Neural progenitor cell (in vitro differentiated cells): ENCODE measurements at regions not wholly inside any gene's neighbourhood (a gene's known extent, or its start where the extent isn't known, plus 50 kb on each side); places are given as distances from the start of the nearest gene placed in this dataset.

Experiments
- DNase-seq: peaks from one replicate; pipeline ENCODE4 v3.0.0-alpha.2; 2016; ENCODE audit warnings: low spot score
- H2AFZ ChIP-seq: fragments of 200-600 bp; sonication (generic); replicated peaks from 2 replicates; pipeline ENCODE4 v1.6.1; 2016; ENCODE audit warnings: antibody characterized with exemption
- H3F3A ChIP-seq: fragments of 200-600 bp; sonication (generic); 2 replicates; pipeline ENCODE4 v1.6.1; 2016; ENCODE audit warnings: antibody characterized with exemption, low read depth
- H3K27ac ChIP-seq: fragments of 200-600 bp; sonication (generic); 2 replicates; pipeline ENCODE4 v1.5.1; 2016; ENCODE audit warnings: mild to moderate bottlenecking
- H3K27me3 ChIP-seq: fragments of 200-600 bp; sonication (generic); 2 replicates; pipeline ENCODE4 v1.6.1; 2016; ENCODE audit warnings: mild to moderate bottlenecking, moderate library complexity
- H3K36me3 ChIP-seq: fragments of 200-600 bp; sonication (generic); 2 replicates; pipeline ENCODE4 v1.5.1; 2016
- H3K4me1 ChIP-seq: fragments of 200-600 bp; sonication (generic); 2 replicates; pipeline ENCODE4 v1.6.1; 2016; ENCODE audit warnings: mixed run types
- H3K4me2 ChIP-seq: fragments of 200-600 bp; sonication (generic); 2 replicates; pipeline ENCODE4 v1.6.1; 2016
- H3K4me3 ChIP-seq: fragments of 200-600 bp; sonication (generic); 2 replicates; pipeline ENCODE4 v1.5.1; 2016
- H3K79me2 ChIP-seq: fragments of 200-600 bp; sonication (generic); 2 replicates; pipeline ENCODE4 v1.6.1; 2016; ENCODE audit warnings: low read depth
- H3K9ac ChIP-seq: fragments of 200-600 bp; sonication (generic); 2 replicates; pipeline ENCODE4 v1.6.1; 2016
- H3K9me3 ChIP-seq: fragments of 200-600 bp; sonication (generic); 2 replicates; pipeline ENCODE4 v1.5.1; 2016; ENCODE audit warnings: low read depth
- H4K20me1 ChIP-seq: fragments of 200-600 bp; sonication (generic); 2 replicates; pipeline ENCODE4 v1.6.1; 2016; ENCODE audit warnings: low read depth
- H3K27ac Mint-ChIP-seq: 3 replicates; pipeline ENCODE4 v1.8.0; 2021; ENCODE audit warnings: mixed read lengths
- H3K27me3 Mint-ChIP-seq: 2 replicates; pipeline ENCODE4 v1.8.0; 2022; ENCODE audit warnings: low read depth, mild to moderate bottlenecking, inconsistent platforms, moderate library complexity, mixed read lengths; ENCODE audit not compliant: insufficient read depth
- H3K36me3 Mint-ChIP-seq: 3 replicates; pipeline ENCODE4 v1.8.0; 2021; ENCODE audit warnings: mixed read lengths
- H3K4me1 Mint-ChIP-seq: 3 replicates; pipeline ENCODE4 v1.8.0; 2021; ENCODE audit warnings: mixed read lengths
- H3K4me3 Mint-ChIP-seq: 3 replicates; pipeline ENCODE4 v1.8.0; 2021; ENCODE audit warnings: mild to moderate bottlenecking, moderate library complexity, mixed read lengths
- H3K9me3 Mint-ChIP-seq: 3 replicates; pipeline ENCODE4 v1.8.0; 2020; ENCODE audit warnings: mixed read lengths
- EZH2 ChIP-seq: fragments of 200-600 bp; sonication (generic); IDR thresholded peaks from 2 replicates; pipeline ENCODE4 v1.6.1; 2017; ENCODE audit warnings: antibody characterized with exemption, mild to moderate bottlenecking, moderate library complexity
- EZH2phosphoT487 ChIP-seq: fragments of 200-600 bp; sonication (generic); IDR thresholded peaks from 2 replicates; pipeline ENCODE4 v1.6.1; 2017; ENCODE audit warnings: antibody characterized with exemption
- TF ChIP-seq, protein P1 (sequence below): fragments of 200-600 bp; sonication (generic); IDR thresholded peaks from 2 replicates; pipeline ENCODE4 v1.5.1; 2017; ENCODE audit warnings: antibody characterized with exemption, mild to moderate bottlenecking

DNA sequence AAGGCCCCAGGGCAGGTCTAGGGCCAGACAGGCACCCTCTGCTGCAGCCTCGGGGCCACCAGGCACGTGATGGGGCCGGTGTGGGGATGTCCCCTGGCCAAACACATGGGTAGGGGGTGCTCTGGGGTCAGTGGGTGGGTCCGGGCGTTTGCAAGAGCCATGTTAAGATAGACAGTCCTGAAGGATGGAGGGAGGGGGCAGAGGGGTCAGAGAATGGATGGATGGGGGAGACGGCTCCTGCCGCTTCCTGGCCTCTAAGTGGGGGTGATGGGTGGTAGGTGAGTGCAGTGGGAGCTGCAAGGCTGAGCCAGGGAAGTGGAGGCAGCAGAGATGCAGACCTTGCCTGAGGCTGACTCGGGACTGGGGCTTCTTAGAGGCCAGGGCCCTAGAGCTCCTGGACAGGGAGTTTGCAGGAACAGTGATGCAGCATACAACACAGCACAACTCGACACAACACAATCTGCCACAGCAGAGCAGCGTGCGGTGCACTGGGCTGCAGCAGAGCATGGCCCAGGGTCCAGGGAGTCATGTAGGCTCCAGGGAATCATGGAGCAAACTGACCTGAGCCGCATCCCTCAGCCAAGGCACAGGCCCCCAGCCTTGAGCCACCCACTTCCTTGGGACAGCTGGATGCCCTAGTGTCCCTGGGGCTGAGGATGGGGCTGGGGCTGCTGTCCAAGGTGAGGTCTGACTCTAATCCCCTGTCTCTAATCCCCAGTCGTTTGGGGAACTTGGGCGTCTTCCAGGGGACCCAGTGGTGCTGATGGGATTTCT is 97.5 kb downstream of the SCGB2B2 start:
- Histone ChIP-seq H3K36me3 (no peaks in the 10 kb centered on the region), H3K27me3 (peaks cover 37% of the 10 kb centered on the region), H3K4me1 (no peaks in the 10 kb centered on the region), H3K4me2 (no peak overlapping the region), H2AFZ (no peak overlapping the region), H3K27ac (no peak overlapping the region), H3F3A (no peaks in the 10 kb centered on the region), H3K9me3 (no peaks in the 10 kb centered on the region), H4K20me1 (no peaks in the 10 kb centered on the region), H3K79me2 (no peaks in the 10 kb centered on the region), H3K4me3 (no peak overlapping the region), H3K9ac (no peak overlapping the region)
- DNase-seq, result no peak
- H3K4me1 Mint-ChIP-seq, result no peaks in the 10 kb centered on the region
- H3K36me3 Mint-ChIP-seq, result no peaks in the 10 kb centered on the region
- H3K9me3 Mint-ChIP-seq, result peaks cover 4% of the 10 kb centered on the region
- H3K27ac Mint-ChIP-seq, result no peak overlapping the region
- H3K4me3 Mint-ChIP-seq, result no peak overlapping the region
- H3K27me3 Mint-ChIP-seq, result peaks cover 11% of the 10 kb centered on the region
- TF ChIP-seq, protein P1, sequence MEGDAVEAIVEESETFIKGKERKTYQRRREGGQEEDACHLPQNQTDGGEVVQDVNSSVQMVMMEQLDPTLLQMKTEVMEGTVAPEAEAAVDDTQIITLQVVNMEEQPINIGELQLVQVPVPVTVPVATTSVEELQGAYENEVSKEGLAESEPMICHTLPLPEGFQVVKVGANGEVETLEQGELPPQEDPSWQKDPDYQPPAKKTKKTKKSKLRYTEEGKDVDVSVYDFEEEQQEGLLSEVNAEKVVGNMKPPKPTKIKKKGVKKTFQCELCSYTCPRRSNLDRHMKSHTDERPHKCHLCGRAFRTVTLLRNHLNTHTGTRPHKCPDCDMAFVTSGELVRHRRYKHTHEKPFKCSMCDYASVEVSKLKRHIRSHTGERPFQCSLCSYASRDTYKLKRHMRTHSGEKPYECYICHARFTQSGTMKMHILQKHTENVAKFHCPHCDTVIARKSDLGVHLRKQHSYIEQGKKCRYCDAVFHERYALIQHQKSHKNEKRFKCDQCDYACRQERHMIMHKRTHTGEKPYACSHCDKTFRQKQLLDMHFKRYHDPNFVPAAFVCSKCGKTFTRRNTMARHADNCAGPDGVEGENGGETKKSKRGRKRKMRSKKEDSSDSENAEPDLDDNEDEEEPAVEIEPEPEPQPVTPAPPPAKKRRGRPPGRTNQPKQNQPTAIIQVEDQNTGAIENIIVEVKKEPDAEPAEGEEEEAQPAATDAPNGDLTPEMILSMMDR, result no peak
- TF ChIP-seq EZH2phosphoT487 (no peak), EZH2 (no peak)

DNA sequence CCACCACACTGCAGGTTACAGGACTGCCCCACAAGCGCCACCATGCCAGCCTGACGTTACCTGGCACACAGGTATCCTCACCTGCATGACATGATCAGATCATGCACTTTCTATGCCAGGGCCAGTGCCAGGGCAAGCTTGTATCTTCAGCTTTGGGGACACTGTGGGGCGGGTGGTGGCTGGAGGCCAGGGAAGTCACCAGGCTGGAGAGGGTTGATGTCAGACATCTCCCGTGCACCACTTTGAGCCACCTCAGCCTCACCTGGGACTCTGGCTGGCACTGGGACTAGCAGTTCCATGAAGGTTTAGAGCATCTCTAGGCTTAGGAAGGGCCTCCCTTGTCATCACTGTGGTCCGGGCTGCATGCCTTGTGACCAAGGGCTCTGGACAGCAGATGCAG is 97.2 kb downstream of the WTIP start:
- Mint-ChIP-seq H3K4me1 (no peaks in the 10 kb centered on the region), H3K9me3 (peaks cover 4% of the 10 kb centered on the region), H3K4me3 (no peak overlapping the region), H3K27ac (no peak overlapping the region), H3K27me3 (peaks cover 11% of the 10 kb centered on the region), H3K36me3 (no peaks in the 10 kb centered on the region)
- H3K4me3 ChIP-seq, result no peak overlapping the region
- TF ChIP-seq, protein P1, result no peak
- TF ChIP-seq EZH2phosphoT487, result no peak
- no peak for TF ChIP-seq EZH2
- H3K79me2 ChIP-seq, result no peaks in the 10 kb centered on the region
- no peaks in the 10 kb centered on the region for H3K36me3 ChIP-seq
- no peak overlapping the region for H3K4me2 ChIP-seq
- no peak overlapping the region for H3K9ac ChIP-seq
- H3F3A ChIP-seq, result no peaks in the 10 kb centered on the region
- DNase-seq, result no peak
- no peaks in the 10 kb centered on the region for H4K20me1 ChIP-seq
- no peak overlapping the region for H3K27ac ChIP-seq
- H3K27me3 ChIP-seq, result peaks cover 37% of the 10 kb centered on the region
- no peaks in the 10 kb centered on the region for H3K4me1 ChIP-seq
- H2AFZ ChIP-seq, result no peak overlapping the region
- no peaks in the 10 kb centered on the region for H3K9me3 ChIP-seq

DNA sequence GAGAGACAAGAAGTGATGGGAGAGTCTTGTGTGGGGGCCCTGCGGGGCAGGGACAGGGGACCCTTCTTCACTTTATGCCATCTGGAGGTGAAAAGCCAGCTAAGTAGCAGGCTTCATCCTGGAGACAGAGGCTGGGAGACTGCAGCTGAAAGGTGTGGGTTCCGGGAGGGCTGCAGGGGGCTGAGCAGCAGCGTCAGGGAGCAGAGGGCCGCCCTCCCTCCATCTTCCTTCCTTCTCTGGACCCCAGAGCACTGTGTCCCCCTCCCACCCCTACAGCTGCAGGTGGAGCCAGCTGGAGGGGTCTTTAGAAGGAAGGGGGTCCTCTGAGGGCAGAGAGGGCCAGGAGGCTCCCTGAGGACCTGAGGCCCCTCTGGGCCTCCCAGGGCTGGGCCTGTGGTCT is 96.6 kb downstream of the WTIP start:
- H3K27me3 Mint-ChIP-seq, result peaks cover 11% of the 10 kb centered on the region
- H3K27ac ChIP-seq, result no peak overlapping the region
- H4K20me1 ChIP-seq, result no peaks in the 10 kb centered on the region
- H3K79me2 ChIP-seq, result no peaks in the 10 kb centered on the region
- no peaks in the 10 kb centered on the region for H3K4me1 Mint-ChIP-seq
- peak overlapping the region; percentile 81 for H3K4me2 ChIP-seq
- H2AFZ ChIP-seq, result no peak overlapping the region
- H3K27me3 ChIP-seq, result peaks cover 37% of the 10 kb centered on the region
- peak overlapping the region; percentile 67 for H3K4me3 Mint-ChIP-seq
- H3K9me3 Mint-ChIP-seq, result peaks cover 4% of the 10 kb centered on the region
- H3K9me3 ChIP-seq, result no peaks in the 10 kb centered on the region
- no peaks in the 10 kb centered on the region for H3K36me3 ChIP-seq
- no peaks in the 10 kb centered on the region for H3F3A ChIP-seq
- H3K27ac Mint-ChIP-seq, result no peak overlapping the region
- no peaks in the 10 kb centered on the region for H3K36me3 Mint-ChIP-seq
- H3K4me3 ChIP-seq, result no peak overlapping the region
- no peak for DNase-seq
- no peak overlapping the region for H3K9ac ChIP-seq
- TF ChIP-seq EZH2phosphoT487 (no peak), EZH2 (no peak)
- TF ChIP-seq, protein P1, result no peak
- no peaks in the 10 kb centered on the region for H3K4me1 ChIP-seq
